ENCODE measurements at regions not wholly inside any gene's neighbourhood (a gene's known extent, or its start where the extent isn't known, plus 50 kb on each side); places are given as distances from the start of the nearest gene placed in this dataset.
"Not testable (repeated sequence)": the region's sequence is repeated elsewhere in the genome, so short reads cannot be mapped to it uniquely, and the experiment has no call there.

DNA sequence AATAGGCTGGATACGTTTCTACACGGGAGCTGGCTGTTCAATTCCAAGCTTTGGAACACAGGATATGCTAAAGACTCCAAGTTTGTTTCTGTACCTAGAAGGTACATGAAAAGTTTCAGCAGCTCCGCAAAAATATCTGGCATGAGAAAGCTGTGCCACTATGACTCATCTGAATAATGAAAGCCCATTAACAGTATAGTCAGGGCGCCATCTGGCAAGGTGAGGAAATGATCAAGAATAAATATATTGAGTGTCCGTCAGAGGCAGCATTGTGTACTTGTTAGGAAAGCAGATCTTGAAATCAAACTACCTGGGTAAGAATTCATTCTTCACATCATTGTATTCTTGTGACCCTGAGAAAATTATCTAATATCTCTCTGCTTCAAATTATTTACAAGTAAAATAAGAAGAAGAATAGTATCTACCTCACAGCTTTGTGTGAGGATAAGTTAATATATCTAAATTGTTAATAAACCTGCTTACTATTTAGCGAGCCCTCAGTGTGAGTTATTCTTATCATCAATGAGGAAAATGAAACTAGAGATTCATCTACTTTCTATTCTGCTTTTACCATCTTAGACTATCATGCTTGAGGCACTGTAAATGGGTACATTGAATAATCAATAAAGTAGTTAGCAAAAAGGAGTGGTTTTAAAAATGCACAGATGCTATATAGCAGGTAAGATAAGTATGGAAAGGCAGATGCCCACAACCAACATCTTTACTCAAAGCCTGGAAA, 53.5 kb downstream of the FSCB start:
- peak; percentile 41 for DNase-seq (ENCODE audit: low spot score)

DNA sequence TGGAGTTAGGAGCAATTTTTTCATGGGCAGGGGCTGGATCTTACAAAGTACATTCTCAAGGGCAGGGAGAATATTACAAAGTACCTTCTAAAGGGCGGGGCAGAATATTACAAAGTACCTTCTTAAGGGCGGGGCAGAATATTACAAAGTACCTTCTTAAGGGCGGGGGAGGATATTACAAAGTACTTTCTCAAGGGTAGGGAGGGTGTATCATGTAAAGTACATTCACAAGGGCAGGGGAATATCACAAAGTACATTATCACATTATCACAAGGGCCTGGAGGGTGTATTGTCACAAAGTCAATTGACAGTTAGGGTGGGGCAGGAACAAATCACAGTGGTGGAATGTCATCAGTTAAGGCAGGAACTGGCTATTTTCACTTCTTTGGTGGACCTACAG, 56.9 kb downstream of the FSCB start:
- DNase-seq (ENCODE audit: low spot score): not testable (repeated sequence)

DNA sequence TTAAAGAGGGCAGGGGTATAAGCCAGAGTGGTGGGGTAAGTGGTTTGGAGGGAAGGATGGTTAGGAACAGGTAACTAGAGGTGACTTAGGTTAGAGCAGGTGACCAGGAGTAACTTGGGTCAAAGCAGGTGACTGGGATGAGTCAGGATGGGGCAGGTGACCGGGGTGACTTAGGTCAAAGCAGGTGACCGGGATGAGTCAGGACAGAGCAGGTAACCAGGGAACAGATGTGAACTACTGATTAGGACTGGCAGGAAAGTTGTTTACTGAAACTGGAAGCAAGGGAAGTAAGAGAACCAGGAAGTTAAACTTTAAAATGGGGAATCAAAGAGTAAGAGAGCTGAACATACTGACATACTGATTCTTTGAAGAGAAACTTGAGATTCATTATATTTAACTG, 57.4 kb downstream of the FSCB start:
- DNase-seq (ENCODE audit: low spot score): no peak

DNA sequence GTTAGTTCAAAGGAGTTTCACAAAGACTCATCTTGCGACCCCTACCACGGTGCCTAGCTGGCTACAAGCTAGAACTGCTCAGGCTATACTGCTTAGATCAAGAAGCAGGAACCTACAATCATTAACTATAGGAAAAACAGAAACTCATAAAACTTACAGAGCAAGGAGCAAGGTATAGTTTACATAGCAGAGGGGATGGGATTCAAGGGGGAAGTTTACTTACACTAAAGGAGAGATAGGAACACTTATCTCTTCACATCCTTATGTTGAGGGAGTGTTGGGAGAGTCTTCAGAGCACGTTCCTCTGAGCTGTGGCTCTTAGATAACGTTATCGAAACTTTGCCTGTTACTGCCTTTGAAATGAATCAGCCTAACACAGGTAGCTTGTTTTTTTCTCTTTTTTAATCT, 58.1 kb downstream of the FSCB start:
- DNase-seq (ENCODE audit: low spot score): no peak

DNA sequence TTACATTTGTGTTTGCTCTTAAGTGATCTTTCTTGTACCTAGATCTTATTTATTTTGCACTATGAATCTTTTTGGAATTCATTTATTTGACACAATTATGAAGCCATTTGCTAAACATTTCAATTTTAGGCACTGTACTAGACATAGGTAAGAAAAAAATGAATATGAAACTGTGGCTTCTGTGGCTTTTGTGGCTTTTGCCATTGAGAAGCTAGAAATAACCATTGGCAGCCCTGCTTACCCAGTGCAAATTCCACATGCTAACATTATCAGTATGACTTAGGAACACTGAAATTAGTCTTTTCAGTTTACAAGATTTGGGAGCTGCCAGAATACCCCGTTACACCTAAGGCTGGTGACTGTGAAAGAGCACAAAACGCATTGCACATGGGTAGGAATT, 60.1 kb downstream of the FSCB start:
- DNase-seq (ENCODE audit: low spot score): no peak

DNA sequence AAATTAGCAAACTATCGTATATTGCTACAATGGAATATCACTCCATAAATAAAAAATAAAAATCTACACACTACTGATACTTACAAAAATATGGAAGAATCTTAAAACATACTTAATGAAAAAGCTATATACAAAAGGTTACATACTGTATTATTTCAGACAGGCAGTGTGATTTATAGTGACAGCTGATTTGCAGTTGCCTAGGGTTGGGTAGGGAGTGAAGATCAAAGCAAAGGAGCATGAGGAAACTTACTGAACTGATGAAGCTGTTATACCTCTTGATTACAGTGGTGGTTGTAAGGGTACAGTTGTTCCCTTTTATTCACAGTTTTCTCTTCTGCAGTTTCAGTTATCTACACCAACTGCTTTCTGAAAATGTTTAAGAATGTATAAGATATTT, 62.6 kb downstream of the FSCB start:
- no peak for DNase-seq (ENCODE audit: low spot score)

DNA sequence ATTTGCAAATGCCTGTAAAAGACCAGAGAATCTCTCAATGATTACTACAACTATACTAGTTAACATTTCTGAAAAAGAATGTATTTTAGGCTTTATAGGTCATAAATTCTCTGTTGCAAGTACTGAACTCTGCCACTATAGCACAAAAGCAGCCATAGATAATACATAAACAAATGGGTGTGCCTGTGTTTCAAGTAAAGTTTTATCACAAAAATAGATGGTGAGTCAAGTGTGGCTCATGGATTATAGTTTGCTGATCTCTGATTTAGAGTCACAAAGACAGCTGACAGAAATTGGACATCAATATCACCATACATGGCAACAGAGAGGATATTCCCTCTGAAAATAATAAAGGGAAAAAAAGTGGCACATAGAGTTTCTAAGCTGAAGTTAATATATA, 68.1 kb downstream of the FSCB start:
- no peak for DNase-seq (ENCODE audit: low spot score)

DNA sequence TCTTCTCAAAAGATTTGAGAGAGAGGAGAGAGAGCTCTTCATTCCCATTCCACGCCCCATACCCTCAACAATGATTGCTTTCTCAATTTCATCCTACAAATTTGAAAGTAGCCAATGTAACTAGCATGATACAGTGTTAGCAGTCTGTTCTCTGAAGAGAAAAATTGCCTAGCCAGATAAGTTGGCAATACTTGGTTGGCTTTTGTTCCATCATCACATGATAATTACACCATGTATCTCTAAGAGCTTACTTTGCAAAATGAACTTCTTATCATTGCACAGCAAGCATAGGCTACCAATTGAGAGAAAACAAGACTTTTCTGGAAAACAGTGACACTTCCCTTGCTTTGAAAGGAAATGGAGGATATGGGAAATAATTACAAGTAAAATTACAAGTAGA, 68.9 kb downstream of the FSCB start:
- no peak for DNase-seq (ENCODE audit: low spot score)

DNA sequence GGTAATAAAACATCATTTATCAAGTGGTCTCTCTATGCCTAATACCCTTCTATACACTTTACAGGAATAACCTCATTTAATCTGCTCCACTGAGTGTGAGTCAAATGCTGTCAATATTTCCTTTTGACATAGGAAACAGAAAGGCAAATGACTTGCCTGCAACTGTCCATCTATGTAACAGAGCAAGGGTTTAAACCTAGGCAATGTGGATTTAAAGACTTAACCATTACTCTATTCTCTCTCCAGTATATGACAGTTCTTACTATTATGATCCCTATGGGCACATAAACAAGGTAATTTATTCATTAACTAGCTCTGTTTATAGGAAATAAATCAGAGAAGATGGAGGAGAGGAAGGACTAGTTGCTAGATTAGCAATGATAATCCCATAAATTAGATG, 70.6 kb downstream of the FSCB start:
- no peak for DNase-seq (ENCODE audit: low spot score)

DNA sequence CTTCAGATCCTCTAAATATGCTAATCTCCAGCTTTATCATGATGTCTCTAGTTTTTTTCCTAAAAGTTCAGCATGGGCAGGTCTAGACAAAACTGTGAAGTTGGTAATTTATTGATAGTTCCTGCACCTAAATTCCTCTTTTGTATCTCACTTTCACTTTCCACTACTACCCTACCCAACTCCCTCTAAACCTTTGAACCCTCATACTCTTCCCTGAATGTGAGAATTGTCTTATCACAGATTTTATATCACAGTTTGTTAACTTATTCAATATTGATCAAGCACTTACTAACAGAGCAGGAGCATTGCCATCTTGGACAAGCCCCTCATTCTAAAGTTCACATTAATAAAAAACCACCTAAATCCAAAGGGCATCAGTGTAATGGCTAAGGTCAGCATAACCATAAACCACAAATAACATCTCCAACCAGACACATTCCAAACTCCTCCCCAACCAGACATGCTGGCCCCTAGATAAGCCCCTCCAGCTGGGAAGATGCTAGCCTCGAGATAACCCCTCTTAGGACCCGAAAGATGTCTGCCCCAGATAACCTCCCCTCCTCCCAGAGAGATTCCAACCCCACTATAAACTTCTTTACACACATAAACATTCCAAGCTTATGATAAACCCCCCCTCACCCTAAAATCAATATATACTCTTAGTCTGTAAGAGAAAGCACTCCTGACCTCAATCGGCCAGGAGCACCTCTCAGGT, 78.7 kb downstream of the FSCB start:
- no peak for DNase-seq (ENCODE audit: low spot score)

DNA sequence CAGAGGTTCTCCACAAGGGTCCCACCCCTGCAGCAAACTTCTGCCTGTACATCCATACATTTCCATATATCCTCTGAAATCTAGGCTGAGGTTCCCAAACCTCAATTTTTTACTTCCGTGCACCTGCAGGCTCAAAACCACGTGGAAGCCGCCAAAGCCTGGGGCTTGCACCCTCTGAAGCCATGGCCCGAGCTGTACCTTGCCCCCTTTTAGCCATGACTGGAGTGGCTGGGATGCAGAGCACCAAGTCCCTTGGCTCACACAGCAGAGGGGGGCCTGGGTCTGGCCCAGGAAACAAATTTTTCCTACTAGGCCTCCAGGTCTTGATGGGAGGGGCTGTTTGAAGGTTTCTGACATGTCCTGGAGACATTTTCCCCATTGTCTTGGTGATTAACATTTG, 84.4 kb downstream of the FSCB start:
- no peak for DNase-seq (ENCODE audit: low spot score)

DNA sequence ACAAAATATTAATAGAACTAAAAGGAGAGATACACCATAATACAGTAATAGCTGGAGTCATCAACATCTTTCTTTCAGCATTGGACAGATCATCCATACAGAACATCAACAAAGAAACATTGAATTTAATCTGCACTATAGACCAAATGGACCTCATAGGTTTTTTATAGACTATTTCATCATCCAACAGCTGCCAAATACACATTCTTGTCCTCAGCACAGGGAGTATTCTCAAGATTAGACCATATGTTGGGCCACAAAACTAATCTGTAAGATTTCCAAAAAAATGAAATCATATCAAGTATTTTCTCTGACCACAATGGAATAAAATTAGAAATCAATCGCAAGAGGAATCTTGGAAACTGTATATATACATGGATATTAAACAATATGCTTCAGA, 86.9 kb downstream of the FSCB start:
- DNase-seq (ENCODE audit: low spot score): no peak

DNA sequence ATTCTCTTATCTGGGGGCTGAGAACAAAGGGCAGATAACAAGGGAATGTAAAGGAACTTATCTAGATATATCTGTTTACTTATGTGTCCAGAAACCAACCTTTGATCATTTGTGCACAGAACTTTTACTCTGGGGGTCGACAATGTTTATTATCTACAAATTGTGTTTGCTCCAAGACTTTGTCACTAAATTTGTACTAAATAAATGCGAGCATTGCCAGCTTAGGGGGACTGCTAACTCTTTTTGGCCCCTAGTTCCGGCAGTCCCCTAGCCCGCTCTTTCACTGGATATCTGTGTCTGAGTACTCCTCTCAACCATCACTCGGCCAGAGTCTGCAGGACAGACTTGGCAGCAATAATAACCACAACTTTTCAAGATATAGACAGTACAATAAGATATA, 88.2 kb downstream of the FSCB start:
- no peak for DNase-seq (ENCODE audit: low spot score)

DNA sequence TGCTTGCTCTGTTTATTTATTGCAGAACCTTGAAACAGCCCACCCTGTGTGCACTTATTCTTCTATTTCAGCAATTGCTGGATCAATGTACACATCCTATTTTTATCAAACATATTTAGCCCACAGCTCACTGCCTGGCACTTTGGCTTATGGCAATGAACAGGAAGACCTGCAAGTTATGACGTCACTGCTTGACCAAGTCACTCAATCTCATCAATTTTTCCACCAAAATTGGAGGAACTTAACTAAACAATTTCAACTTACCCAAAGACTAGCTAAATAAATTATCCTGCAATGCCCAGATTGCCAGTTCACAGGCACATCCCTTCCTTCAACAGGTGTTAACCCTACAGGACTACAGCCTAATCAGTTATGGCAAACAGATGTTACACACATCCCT, 89.3 kb downstream of the FSCB start:
- no peak for DNase-seq (ENCODE audit: low spot score)

DNA sequence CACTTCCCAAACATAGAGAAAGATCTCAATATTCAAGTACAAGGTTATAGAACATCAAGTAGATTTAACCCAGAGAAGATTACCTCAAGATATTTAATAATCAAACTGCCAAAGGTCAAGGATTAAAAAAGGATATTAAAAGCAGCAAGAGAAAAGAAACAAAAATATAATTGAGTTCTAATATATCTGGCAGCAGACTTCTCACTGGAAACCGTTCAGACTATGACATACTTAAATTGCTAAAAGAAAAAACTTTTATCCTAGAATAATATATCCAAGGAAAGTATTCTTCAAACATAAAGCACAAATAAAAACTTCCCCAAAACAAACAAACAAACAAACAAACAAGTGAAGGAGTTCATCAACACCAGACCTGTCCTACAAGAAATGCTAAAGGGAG, 92.4 kb downstream of the FSCB start:
- no peak for DNase-seq (ENCODE audit: low spot score)

DNA sequence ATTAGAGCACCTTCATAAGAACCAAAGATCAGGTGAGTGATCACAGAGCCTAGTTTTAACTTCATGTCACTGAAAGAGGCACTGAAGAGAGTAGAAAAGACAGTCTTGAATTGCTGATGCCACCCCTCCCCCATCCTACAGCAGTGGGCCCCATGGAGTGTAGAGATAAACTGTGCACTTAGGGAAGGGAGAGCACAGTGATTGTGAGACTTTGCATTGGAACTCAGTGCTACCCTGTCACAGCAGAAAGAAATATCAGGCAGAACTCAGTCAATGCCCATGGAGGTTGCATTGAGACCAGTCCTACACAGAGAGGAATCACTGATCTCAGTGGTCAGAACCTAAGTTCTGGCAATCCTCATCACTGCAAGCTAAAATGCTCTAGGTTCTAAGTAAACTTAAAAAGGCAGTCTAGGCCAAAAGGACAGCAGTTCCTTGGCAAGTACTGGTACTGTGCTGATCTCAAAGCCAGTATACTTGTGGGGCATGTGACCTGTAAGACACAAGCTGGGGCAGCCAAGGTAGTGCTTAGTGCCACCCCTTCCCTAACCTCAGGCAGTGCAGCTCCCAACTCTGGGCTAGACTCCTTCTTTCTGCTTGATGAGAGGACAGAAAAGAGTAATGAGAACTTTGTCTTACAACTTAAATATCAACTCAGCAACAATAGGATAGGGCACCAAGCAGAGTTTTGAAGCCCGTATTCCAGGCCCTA, 94.1 kb downstream of the FSCB start:
- DNase-seq (ENCODE audit: low spot score): no peak

DNA sequence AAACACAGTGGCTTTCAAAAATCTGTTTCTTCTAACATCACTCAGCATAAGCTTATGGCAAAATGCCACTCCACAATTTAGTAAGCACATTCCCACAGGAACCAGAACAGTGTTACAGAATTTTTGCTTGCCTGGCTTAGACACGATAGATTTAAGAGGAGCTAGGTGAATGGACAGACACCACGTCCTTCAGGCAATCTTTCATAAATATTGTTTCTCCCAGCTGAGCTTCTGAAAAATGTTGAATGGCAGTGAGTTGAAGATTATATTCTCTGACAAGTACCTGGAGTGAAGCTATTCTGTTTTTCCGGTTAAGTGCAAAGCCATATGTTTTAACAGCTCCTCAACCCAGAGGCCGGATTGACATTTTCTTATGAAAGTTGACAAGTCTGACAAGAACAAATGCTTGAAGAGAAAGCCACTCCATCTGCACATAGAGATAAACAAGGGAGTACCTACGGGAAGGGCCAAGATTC, 102.0 kb downstream of the FSCB start:
- no peak for DNase-seq (ENCODE audit: low spot score)

DNA sequence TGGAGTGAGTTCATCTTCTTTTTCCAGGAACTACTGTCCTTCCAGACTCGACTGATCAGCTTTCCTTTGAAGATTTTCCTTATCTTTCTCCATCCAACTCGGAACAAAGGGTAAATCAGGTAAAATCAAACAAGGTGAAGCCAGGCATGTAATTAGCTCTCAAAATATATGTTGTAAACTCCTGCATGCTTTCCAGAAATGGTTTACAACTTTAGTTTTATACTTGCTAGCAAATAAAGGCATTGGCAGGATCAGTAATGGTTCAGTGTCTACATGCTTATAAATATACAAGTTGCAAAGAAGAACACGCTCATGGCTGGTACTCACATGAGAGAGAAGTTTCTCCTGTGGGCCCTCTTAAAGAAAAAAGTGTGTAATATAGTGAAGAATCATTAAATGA, 102.5 kb downstream of the FSCB start:
- DNase-seq (ENCODE audit: low spot score): no peak

DNA sequence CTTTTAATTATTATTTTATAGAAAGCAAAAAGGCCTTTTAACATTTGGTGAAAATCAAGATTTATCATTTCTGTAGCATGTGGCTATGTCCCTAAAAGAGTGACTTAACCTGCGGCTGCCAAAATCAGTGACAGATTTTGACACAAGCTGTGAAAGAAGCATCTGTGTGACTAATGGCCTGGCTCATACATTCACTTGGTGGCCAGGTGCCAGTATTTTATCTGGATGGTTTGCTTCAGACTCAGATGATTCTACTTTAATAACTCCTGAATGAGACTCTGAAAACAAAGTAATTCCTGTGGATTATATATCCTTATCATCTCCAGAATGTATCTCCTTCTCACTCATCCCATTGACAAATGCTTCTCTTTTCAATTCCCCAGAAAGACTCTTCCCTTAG, 103.0 kb downstream of the FSCB start:
- peak; percentile 38 for DNase-seq (ENCODE audit: low spot score)

DNA sequence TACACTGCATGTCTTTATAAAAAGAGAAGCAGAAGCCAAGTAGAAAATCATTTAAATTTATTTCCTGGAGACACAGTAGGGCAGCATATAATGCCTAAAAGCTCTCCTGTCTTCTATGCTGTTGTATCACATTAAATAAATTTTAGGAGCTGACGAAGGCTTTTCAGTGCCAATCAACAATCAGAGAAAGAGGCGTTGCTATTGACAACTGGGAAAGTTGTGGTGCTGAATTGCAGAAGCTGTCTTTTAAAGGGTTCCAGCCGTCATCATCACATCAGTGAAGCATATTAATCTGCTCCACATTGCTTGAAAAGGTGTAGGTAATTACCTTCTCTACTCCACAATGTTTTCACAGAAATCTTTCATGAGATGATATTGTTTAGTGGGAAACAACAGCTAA, 103.9 kb downstream of the FSCB start:
- no peak for DNase-seq (ENCODE audit: low spot score)

DNA sequence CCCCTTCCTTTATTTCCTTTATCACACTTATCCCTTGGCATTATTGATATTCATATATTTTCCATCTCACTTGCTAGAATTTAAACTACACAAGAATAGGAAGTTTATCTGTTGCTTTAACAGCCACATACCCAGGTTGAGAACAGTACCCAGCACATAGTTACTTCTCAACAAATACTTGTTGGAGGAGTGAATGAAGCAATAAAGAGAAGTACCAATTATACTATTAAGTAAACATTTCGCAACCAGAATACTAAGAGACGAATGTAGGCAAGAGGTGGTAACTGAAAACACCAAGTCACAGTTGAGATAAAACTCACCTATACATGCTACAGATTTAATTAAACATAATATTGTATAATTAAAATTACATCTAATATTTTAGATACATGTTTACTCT, 110.9 kb downstream of the FSCB start:
- no peak for DNase-seq (ENCODE audit: low spot score)

DNA sequence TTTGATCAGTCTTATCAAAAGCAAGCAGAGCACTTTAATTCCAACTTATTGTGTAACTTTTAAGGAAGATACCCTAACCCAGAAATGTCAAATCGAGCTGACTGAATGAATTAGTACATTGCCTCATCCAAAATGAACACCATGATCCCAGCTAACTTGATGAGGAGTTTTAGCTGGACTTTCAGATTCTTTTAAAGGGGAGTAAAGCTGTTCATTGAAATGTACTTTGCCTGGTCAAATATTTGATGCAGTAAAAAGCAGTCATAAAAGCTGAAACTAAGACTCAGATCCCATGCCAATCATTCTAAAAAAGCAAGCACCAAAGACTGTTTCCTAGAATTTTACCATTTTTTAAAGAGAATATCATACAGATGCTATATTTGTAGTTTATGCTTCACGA, 114.1 kb downstream of the FSCB start:
- no peak for DNase-seq (ENCODE audit: low spot score)

DNA sequence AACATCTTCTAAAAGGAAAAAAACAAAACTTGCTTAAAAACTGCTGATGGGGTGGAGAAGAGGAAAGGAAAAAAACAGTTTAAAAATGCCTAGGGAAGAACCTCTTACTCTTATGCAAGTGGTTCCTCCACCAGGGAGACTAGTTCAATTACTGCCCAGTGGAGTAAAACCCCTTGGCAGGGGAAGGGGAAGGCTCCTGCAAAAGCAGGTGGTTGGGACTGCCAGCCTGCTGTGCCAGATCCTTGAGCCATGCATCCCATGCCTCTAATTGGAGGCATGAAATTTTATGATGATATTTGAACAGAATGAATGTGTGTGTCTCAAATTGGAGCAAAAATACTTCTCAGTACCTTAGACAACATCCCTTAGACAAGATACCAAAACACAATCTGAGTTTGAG, 118.8 kb downstream of the FSCB start:
- no peak for DNase-seq (ENCODE audit: low spot score)
